Fibroblast of lung (primary cell): ENCODE measurements at regions not wholly inside any gene's neighbourhood (a gene's known extent, or its start where the extent isn't known, plus 50 kb on each side); places are given as distances from the start of the nearest gene placed in this dataset.
A peak's percentile ranks its signal among the peaks of the same experiment; 100 is the strongest.

Experiments used
- EZH2 ChIP-seq: IDR thresholded peaks from 2 replicates; pipeline ENCODE4 v1.5.1; 2012; ENCODE audit warnings: low read length, control low read depth, mild to moderate bottlenecking; ENCODE audit errors: missing control alignments
- TF ChIP-seq, protein P1 (sequence below), 2 donors: IDR thresholded peaks in 1 of 2; conservative IDR thresholded peaks in 1 of 2; 1 replicate in 1 of 2; 2 replicates in 1 of 2; pipeline ENCODE4 v1.5.1; 2011 to 2012; ENCODE audit warnings: low read length in 2 of 2, control low read depth in 1 of 2, inconsistent platforms in 1 of 2, low read depth in 1 of 2, mild to moderate bottlenecking in 1 of 2

DNA sequence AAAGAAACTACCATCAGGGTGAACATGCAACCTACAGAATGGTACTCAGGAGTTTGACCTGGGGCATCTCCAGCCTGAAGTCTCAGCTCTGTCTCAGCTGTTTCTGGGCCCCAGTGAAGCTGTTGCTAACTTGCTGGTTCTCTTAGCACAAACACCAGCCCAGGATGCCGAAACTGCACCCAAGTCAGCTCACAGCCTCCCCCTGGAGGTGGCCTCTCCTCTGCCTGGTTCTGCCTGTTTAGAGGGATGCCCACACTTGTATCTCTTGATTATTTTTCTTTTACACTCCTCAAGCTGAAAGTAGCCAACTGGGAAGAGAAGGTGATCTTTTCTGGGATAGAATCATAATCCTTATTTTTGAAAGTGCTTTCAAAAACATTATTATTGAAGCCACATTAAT is 289.0 kb upstream of the RASGRP1 start:
- TF ChIP-seq, protein P1, sequence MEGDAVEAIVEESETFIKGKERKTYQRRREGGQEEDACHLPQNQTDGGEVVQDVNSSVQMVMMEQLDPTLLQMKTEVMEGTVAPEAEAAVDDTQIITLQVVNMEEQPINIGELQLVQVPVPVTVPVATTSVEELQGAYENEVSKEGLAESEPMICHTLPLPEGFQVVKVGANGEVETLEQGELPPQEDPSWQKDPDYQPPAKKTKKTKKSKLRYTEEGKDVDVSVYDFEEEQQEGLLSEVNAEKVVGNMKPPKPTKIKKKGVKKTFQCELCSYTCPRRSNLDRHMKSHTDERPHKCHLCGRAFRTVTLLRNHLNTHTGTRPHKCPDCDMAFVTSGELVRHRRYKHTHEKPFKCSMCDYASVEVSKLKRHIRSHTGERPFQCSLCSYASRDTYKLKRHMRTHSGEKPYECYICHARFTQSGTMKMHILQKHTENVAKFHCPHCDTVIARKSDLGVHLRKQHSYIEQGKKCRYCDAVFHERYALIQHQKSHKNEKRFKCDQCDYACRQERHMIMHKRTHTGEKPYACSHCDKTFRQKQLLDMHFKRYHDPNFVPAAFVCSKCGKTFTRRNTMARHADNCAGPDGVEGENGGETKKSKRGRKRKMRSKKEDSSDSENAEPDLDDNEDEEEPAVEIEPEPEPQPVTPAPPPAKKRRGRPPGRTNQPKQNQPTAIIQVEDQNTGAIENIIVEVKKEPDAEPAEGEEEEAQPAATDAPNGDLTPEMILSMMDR (conservative IDR thresholded peaks at IDR 0.05 in 1 of 2, IDR thresholded peaks at IDR 0.05 in 1 of 2; ENCODE audit: low read depth in 1 of 2, low read length in 2 of 2), result peak; percentile 45 to 50
- no peak for TF ChIP-seq EZH2
